ENCODE measurements at regions not wholly inside any gene's neighbourhood (a gene's known extent, or its start where the extent isn't known, plus 50 kb on each side); places are given as distances from the start of the nearest gene placed in this dataset.

- H3K4me3 ChIP-seq: no peak overlapping the region
- no peak for TF ChIP-seq CTCF (IDR thresholded peaks at IDR 0.05)
- no peak for TF ChIP-seq POLR2A (IDR thresholded peaks at IDR 0.05)
- no peak for TF ChIP-seq POLR2AphosphoS5 (IDR thresholded peaks at IDR 0.05)
- WGBS: 64% methylated on average over 5 of the region's 5 CpGs
- intact Hi-C loops (cut with DNase I): no loop called here
- no peak for DNase-seq (ENCODE audit: low spot score)
- H3K27ac ChIP-seq: no peak overlapping the region
- no peaks in the 10 kb centered on the region for H3K36me3 ChIP-seq
- H3K27me3 ChIP-seq (replicated peaks; ENCODE audit: insufficient read depth): no peaks in the 10 kb centered on the region
- no peaks in the 10 kb centered on the region for H3K4me1 ChIP-seq (replicated peaks)
- H3K9me3 ChIP-seq: no peaks in the 10 kb centered on the region
Measured at GRCh38 chr4:98781641-98782357, 123.4 kb upstream of the TSPAN5 start.

- Histone ChIP-seq H3K4me1 (replicated peaks) (no peaks in the 10 kb centered on the region), H3K27ac (no peak overlapping the region), H3K27me3 (replicated peaks; ENCODE audit: insufficient read depth) (no peaks in the 10 kb centered on the region), H3K9me3 (no peaks in the 10 kb centered on the region), H3K4me3 (no peak overlapping the region), H3K36me3 (no peaks in the 10 kb centered on the region)
- no peak for TF ChIP-seq POLR2A (IDR thresholded peaks at IDR 0.05)
- no peak for TF ChIP-seq CTCF (IDR thresholded peaks at IDR 0.05)
- TF ChIP-seq POLR2AphosphoS5 (IDR thresholded peaks at IDR 0.05): no peak
- intact Hi-C loops (cut with DNase I): no loop called here
- WGBS: 90% methylated on average over 3 of the region's 3 CpGs
- no peak for DNase-seq (ENCODE audit: low spot score)
Measured at GRCh38 chr4:98780926-98781325, 122.5 kb upstream of the TSPAN5 start.

GRCh38 chr4:98779088-98779487 lies 120.7 kb upstream of the TSPAN5 start:
- 45% methylated on average over 3 of the region's 3 CpGs for WGBS
- DNase-seq (ENCODE audit: low spot score): no peak
- TF ChIP-seq CTCF (IDR thresholded peaks at IDR 0.05): no peak
- TF ChIP-seq POLR2AphosphoS5 (IDR thresholded peaks at IDR 0.05): no peak
- no peak for TF ChIP-seq POLR2A (IDR thresholded peaks at IDR 0.05)

GRCh38 chr4:98778206-98778605 lies 119.8 kb upstream of the TSPAN5 start:
- H3K4me3 ChIP-seq: no peak overlapping the region
- DNase-seq (ENCODE audit: low spot score): no peak
- intact Hi-C loops (cut with DNase I): no loop called here
- TF ChIP-seq CTCF (IDR thresholded peaks at IDR 0.05) (no peak), POLR2A (IDR thresholded peaks at IDR 0.05) (no peak), POLR2AphosphoS5 (IDR thresholded peaks at IDR 0.05) (peak; percentile 20)
- 55% methylated on average over 4 of the region's 4 CpGs for whole genome bisulfite sequencing
- no peaks in the 10 kb centered on the region for H3K36me3 ChIP-seq
- no peak overlapping the region for H3K27ac ChIP-seq
- no peaks in the 10 kb centered on the region for H3K9me3 ChIP-seq
- H3K27me3 ChIP-seq (replicated peaks; ENCODE audit: insufficient read depth): no peaks in the 10 kb centered on the region
- H3K4me1 ChIP-seq (replicated peaks): no peaks in the 10 kb centered on the region

More at GRCh38 chr4:98779088-98779487, 120.7 kb upstream of the TSPAN5 start:
- Histone ChIP-seq H3K27ac (no peak overlapping the region), H3K4me3 (no peak overlapping the region), H3K4me1 (replicated peaks) (no peaks in the 10 kb centered on the region), H3K9me3 (no peaks in the 10 kb centered on the region), H3K27me3 (replicated peaks; ENCODE audit: insufficient read depth) (no peaks in the 10 kb centered on the region), H3K36me3 (no peaks in the 10 kb centered on the region)
- intact Hi-C loops (cut with DNase I): no loop called here

GRCh38 chr4:98775672-98776071 lies 117.3 kb upstream of the TSPAN5 start:
- no peaks in the 10 kb centered on the region for H3K36me3 ChIP-seq
- no peak overlapping the region for H3K27ac ChIP-seq
- WGBS: 100% methylated on average over 2 of the region's 2 CpGs
- DNase-seq (ENCODE audit: low spot score): no peak
- no peak for TF ChIP-seq POLR2A (IDR thresholded peaks at IDR 0.05)
- no peak for TF ChIP-seq POLR2AphosphoS5 (IDR thresholded peaks at IDR 0.05)
- TF ChIP-seq CTCF (IDR thresholded peaks at IDR 0.05): no peak
- H3K9me3 ChIP-seq: no peaks in the 10 kb centered on the region
- intact Hi-C loops (cut with DNase I): no loop called here
- no peak overlapping the region for H3K4me3 ChIP-seq
- no peaks in the 10 kb centered on the region for H3K27me3 ChIP-seq (replicated peaks; ENCODE audit: insufficient read depth)
- no peaks in the 10 kb centered on the region for H3K4me1 ChIP-seq (replicated peaks)

Data from prostate gland (tissue), 2 donors.